ENCODE measurements at regions not wholly inside any gene's neighbourhood (a gene's known extent, or its start where the extent isn't known, plus 50 kb on each side); places are given as distances from the start of the nearest gene placed in this dataset.

GRCh38 chrX:7568130-7568529 is 274.8 kb upstream of the VCX start:
- H4K20me1 ChIP-seq (ENCODE audit: insufficient read depth, low read length), result no peaks in the 10 kb centered on the region
- no peaks in the 10 kb centered on the region for H3K9me3 ChIP-seq (ENCODE audit: low read length)
- no peaks in the 10 kb centered on the region for H3K36me3 ChIP-seq (ENCODE audit: insufficient read depth, low read length)
- H3K4me2 ChIP-seq (ENCODE audit: low read length), result no peak overlapping the region
- no peak overlapping the region for H2AFZ ChIP-seq (ENCODE audit: low read length)
- no peak overlapping the region for H3K4me3 ChIP-seq (ENCODE audit: low read depth, low read length, poor library complexity, severe bottlenecking)
- H3K79me2 ChIP-seq (ENCODE audit: insufficient read depth, low read length), result no peaks in the 10 kb centered on the region
- no peaks in the 10 kb centered on the region for H3K27me3 ChIP-seq (ENCODE audit: insufficient read depth, low read length)
- TF ChIP-seq EZH2 (IDR thresholded peaks at IDR 0.05; ENCODE audit: borderline replicate concordance, low read length), result no peak
- TF ChIP-seq, protein P1, sequence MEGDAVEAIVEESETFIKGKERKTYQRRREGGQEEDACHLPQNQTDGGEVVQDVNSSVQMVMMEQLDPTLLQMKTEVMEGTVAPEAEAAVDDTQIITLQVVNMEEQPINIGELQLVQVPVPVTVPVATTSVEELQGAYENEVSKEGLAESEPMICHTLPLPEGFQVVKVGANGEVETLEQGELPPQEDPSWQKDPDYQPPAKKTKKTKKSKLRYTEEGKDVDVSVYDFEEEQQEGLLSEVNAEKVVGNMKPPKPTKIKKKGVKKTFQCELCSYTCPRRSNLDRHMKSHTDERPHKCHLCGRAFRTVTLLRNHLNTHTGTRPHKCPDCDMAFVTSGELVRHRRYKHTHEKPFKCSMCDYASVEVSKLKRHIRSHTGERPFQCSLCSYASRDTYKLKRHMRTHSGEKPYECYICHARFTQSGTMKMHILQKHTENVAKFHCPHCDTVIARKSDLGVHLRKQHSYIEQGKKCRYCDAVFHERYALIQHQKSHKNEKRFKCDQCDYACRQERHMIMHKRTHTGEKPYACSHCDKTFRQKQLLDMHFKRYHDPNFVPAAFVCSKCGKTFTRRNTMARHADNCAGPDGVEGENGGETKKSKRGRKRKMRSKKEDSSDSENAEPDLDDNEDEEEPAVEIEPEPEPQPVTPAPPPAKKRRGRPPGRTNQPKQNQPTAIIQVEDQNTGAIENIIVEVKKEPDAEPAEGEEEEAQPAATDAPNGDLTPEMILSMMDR (IDR thresholded peaks at IDR 0.05; ENCODE audit: low read length), result no peak
- H3K4me1 ChIP-seq (ENCODE audit: insufficient read depth, low read length, severe bottlenecking), result no peaks in the 10 kb centered on the region
- no peak overlapping the region for H3K9ac ChIP-seq (ENCODE audit: low read length)
- no peaks in the 10 kb centered on the region for H3F3A ChIP-seq (ENCODE audit: insufficient read depth, low read length)
- H3K9me2 ChIP-seq (ENCODE audit: low read depth, low read length), result no peaks in the 10 kb centered on the region
- H3K27ac ChIP-seq (ENCODE audit: low read depth, low read length, poor library complexity, severe bottlenecking), result no peak overlapping the region

DNA sequence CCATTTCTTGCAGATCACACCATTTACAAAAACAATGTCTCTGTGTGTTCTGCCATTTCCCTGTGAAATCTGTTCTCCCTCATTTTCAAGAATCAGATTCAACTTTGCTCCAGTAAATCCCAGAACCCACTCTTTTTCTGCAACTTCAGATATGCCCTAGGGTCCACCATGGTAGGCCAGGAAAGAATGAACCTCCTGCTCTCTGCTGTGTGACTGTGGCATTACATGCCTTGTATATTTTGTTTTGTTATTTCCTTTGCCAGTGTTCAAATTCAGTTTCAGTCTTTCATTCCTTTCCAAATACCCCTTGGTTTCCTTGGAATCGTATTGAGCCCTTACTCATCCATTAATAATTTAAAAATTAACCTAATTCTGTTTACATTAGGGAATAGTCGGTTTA is 290.2 kb upstream of the VCX start:
- H3K4me2 ChIP-seq (ENCODE audit: low read length), result no peak overlapping the region
- no peak overlapping the region for H2AFZ ChIP-seq (ENCODE audit: low read length)
- no peaks in the 10 kb centered on the region for H3K4me1 ChIP-seq (ENCODE audit: insufficient read depth, low read length, severe bottlenecking)
- no peak overlapping the region for H3K9ac ChIP-seq (ENCODE audit: low read length)
- no peaks in the 10 kb centered on the region for H3K9me2 ChIP-seq (ENCODE audit: low read depth, low read length)
- H3K27me3 ChIP-seq (ENCODE audit: insufficient read depth, low read length), result no peaks in the 10 kb centered on the region
- no peaks in the 10 kb centered on the region for H3K79me2 ChIP-seq (ENCODE audit: insufficient read depth, low read length)
- no peaks in the 10 kb centered on the region for H4K20me1 ChIP-seq (ENCODE audit: insufficient read depth, low read length)
- no peak for TF ChIP-seq EZH2 (IDR thresholded peaks at IDR 0.05; ENCODE audit: borderline replicate concordance, low read length)
- TF ChIP-seq, protein P1 (IDR thresholded peaks at IDR 0.05; ENCODE audit: low read length), result no peak
- H3F3A ChIP-seq (ENCODE audit: insufficient read depth, low read length), result no peaks in the 10 kb centered on the region
- no peak overlapping the region for H3K4me3 ChIP-seq (ENCODE audit: low read depth, low read length, poor library complexity, severe bottlenecking)
- H3K9me3 ChIP-seq (ENCODE audit: low read length), result no peaks in the 10 kb centered on the region
- no peak overlapping the region for H3K27ac ChIP-seq (ENCODE audit: low read depth, low read length, poor library complexity, severe bottlenecking)
- H3K36me3 ChIP-seq (ENCODE audit: insufficient read depth, low read length), result no peaks in the 10 kb centered on the region

- no peaks in the 10 kb centered on the region for H3K36me3 ChIP-seq (ENCODE audit: insufficient read depth, low read length)
- H3K27me3 ChIP-seq (ENCODE audit: insufficient read depth, low read length), result no peaks in the 10 kb centered on the region
- no peaks in the 10 kb centered on the region for H3F3A ChIP-seq (ENCODE audit: insufficient read depth, low read length)
- H3K79me2 ChIP-seq (ENCODE audit: insufficient read depth, low read length), result no peaks in the 10 kb centered on the region
- no peak overlapping the region for H3K27ac ChIP-seq (ENCODE audit: low read depth, low read length, poor library complexity, severe bottlenecking)
- no peak overlapping the region for H2AFZ ChIP-seq (ENCODE audit: low read length)
- no peaks in the 10 kb centered on the region for H3K9me3 ChIP-seq (ENCODE audit: low read length)
- no peak overlapping the region for H3K9ac ChIP-seq (ENCODE audit: low read length)
- no peak overlapping the region for H3K4me2 ChIP-seq (ENCODE audit: low read length)
- H3K4me3 ChIP-seq (ENCODE audit: low read depth, low read length, poor library complexity, severe bottlenecking), result no peak overlapping the region
- no peaks in the 10 kb centered on the region for H3K4me1 ChIP-seq (ENCODE audit: insufficient read depth, low read length, severe bottlenecking)
- no peak for TF ChIP-seq EZH2 (IDR thresholded peaks at IDR 0.05; ENCODE audit: borderline replicate concordance, low read length)
- TF ChIP-seq, protein P1 (IDR thresholded peaks at IDR 0.05; ENCODE audit: low read length), result no peak
- H4K20me1 ChIP-seq (ENCODE audit: insufficient read depth, low read length), result no peaks in the 10 kb centered on the region
- no peaks in the 10 kb centered on the region for H3K9me2 ChIP-seq (ENCODE audit: low read depth, low read length)
Measured at GRCh38 chrX:7546551-7547080, 296.4 kb upstream of the VCX start.
